PC-3 (cell line): ENCODE measurements at regions not wholly inside any gene's neighbourhood (a gene's known extent, or its start where the extent isn't known, plus 50 kb on each side); places are given as distances from the start of the nearest gene placed in this dataset.

Experiments used
- ATAC-seq: fragments of 200-7000 bp; cut with Tn5 transposase; 2 replicates; pipeline ENCODE4 v1.9.1; 2020; ENCODE audit warnings: mild to moderate bottlenecking, moderate library complexity
- BruUV-seq: library from RNA; stranded (reverse); fragments of 400-500 nt; replicated peaks from 2 replicates; lab custom pipeline; 2021; lab: Mats Ljungman, UMichigan
- CTCF ChIA-PET: fragments of 300-600 bp; sonication (Branson Sonifier 250); formaldehyde crosslinking; loops from one replicate; lab custom pipeline; 2022; ENCODE audit warnings: antibody characterized with exemption; lab: Charles Lee
- POLR2A ChIA-PET: fragments of 300-600 bp; sonication (Branson Sonifier 250); formaldehyde crosslinking; loops from one replicate; lab custom pipeline; 2022; ENCODE audit warnings: antibody characterized with exemption; ENCODE audit not compliant: unreplicated experiment; lab: Charles Lee
- DNase-seq: peaks from one replicate; pipeline ENCODE4 v3.0.0-alpha.2; 2015
- H2AFZ ChIP-seq: fragments of 300-600 bp; sonication (generic); 2 replicates; pipeline ENCODE4 v1.6.0; 2016; ENCODE audit warnings: antibody characterized with exemption, low read length
- H3F3A ChIP-seq: fragments of 300-600 bp; sonication (generic); one replicate; pipeline ENCODE4 v1.6.0; 2017; ENCODE audit warnings: antibody characterized with exemption, low read length, control low read depth, mild to moderate bottlenecking; ENCODE audit not compliant: unreplicated experiment
- H3K27ac ChIP-seq: fragments of 300-600 bp; sonication (generic); 2 replicates; pipeline ENCODE4 v1.5.1; 2016; ENCODE audit warnings: mild to moderate bottlenecking, low read length
- H3K27me3 ChIP-seq: fragments of 300-600 bp; sonication (generic); 2 replicates; pipeline ENCODE4 v1.6.1; 2016; ENCODE audit warnings: low read length, mixed read lengths
- H3K36me3 ChIP-seq: fragments of 300-600 bp; sonication (generic); 2 replicates; pipeline ENCODE4 v1.6.1; 2016; ENCODE audit warnings: low read depth, mixed run types, low read length, mixed read lengths
- H3K4me1 ChIP-seq: fragments of 300-600 bp; sonication (generic); 2 replicates; pipeline ENCODE4 v1.5.1; 2016; ENCODE audit warnings: low read length; ENCODE audit not compliant: insufficient read depth
- H3K4me2 ChIP-seq: fragments of 300-600 bp; sonication (generic); 2 replicates; pipeline ENCODE4 v1.6.0; 2016; ENCODE audit warnings: low read length
- H3K4me3 ChIP-seq: fragments of 300-600 bp; sonication (generic); 2 replicates; pipeline ENCODE4 v1.5.1; 2016; ENCODE audit warnings: mild to moderate bottlenecking, low read length, mixed read lengths
- H3K79me2 ChIP-seq: fragments of 300-600 bp; sonication (generic); 2 replicates; pipeline ENCODE4 v1.6.1; 2017; ENCODE audit warnings: low read length, mixed read lengths
- H3K9ac ChIP-seq: fragments of 300-600 bp; sonication (generic); 2 replicates; pipeline ENCODE4 v1.6.0; 2016; ENCODE audit warnings: mild to moderate bottlenecking, low read length
- H3K9me2 ChIP-seq: fragments of 300-600 bp; sonication (generic); replicated peaks from 2 replicates; pipeline ENCODE4 v1.6.1; 2016; ENCODE audit warnings: mixed run types, low read length, mixed read lengths
- H3K9me3 ChIP-seq: fragments of 300-600 bp; sonication (generic); 2 replicates; pipeline ENCODE4 v1.6.1; 2016; ENCODE audit warnings: low read length, mixed read lengths
- H4K20me1 ChIP-seq: fragments of 300-600 bp; sonication (generic); 2 replicates; pipeline ENCODE4 v1.6.1; 2016; ENCODE audit warnings: low read length, mixed read lengths
- EZH2 ChIP-seq: fragments of 300-600 bp; sonication (generic); IDR thresholded peaks from one replicate; pipeline ENCODE4 v1.6.1; 2017; ENCODE audit warnings: antibody characterized with exemption, mild to moderate bottlenecking, low read length; ENCODE audit not compliant: unreplicated experiment
- EZH2phosphoT487 ChIP-seq: fragments of 300-600 bp; sonication (generic); IDR thresholded peaks from 2 replicates; pipeline ENCODE4 v1.6.1; 2018; ENCODE audit warnings: mild to moderate bottlenecking, antibody characterized with exemption, low read length, borderline replicate concordance
- intact Hi-C: fragments of 100-400 bp; cut with micrococcal nuclease; formaldehyde crosslinking; loops from 2 replicates; pipeline ENCODE4 v1.9.0; 2023
- TF ChIP-seq, protein P1 (sequence below): fragments of 300-600 bp; sonication (generic); conservative IDR thresholded peaks from 2 replicates; pipeline ENCODE4 v1.5.1; 2017; ENCODE audit warnings: antibody characterized with exemption, low read depth, mild to moderate bottlenecking, low read length

DNA sequence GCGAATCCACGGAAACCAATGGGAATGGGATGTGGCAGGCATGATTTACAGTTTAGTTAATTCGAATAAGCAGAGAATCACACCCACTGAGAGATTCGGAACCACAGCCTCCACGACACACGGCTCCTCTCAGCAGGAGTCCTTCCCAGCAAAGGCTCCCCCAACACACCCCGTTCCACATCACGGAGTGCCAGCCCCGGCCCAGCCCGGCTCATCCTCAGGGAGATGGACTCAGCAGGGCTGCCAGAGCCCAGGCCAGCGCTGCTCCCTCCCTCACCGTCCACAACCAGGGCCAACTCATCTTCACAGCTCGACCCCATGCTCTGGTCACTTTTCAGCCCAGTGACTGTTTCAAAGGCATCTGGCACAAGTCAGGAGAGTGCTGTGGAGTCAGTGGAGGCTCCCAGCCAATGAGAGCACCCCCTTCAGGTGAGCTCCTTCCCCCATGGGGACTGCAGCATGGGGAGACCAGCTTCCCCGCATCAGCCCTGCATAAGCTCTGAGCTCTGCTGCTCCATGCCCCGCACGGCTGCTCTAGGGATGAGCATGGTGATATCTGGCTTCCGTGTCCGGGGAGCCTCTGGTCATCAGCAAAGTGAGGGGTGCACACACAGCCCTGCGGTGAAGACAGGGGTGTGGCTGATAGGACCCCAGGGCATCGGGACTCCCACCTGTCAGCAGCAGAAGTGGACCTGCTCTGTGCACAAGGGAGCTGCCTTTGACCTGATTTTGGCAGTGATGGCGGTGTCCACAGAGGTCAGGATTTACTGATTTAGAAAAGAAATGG lies 238.8 kb upstream of the SFSWAP start:
- no peaks in the 10 kb centered on the region for H3K79me2 ChIP-seq
- ATAC-seq, result no peak
- H3K27me3 ChIP-seq, result peaks cover 38% of the 10 kb centered on the region
- H3F3A ChIP-seq, result no peaks in the 10 kb centered on the region
- no peak overlapping the region for H2AFZ ChIP-seq
- TF ChIP-seq, protein P1, sequence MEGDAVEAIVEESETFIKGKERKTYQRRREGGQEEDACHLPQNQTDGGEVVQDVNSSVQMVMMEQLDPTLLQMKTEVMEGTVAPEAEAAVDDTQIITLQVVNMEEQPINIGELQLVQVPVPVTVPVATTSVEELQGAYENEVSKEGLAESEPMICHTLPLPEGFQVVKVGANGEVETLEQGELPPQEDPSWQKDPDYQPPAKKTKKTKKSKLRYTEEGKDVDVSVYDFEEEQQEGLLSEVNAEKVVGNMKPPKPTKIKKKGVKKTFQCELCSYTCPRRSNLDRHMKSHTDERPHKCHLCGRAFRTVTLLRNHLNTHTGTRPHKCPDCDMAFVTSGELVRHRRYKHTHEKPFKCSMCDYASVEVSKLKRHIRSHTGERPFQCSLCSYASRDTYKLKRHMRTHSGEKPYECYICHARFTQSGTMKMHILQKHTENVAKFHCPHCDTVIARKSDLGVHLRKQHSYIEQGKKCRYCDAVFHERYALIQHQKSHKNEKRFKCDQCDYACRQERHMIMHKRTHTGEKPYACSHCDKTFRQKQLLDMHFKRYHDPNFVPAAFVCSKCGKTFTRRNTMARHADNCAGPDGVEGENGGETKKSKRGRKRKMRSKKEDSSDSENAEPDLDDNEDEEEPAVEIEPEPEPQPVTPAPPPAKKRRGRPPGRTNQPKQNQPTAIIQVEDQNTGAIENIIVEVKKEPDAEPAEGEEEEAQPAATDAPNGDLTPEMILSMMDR, result no peak
- TF ChIP-seq EZH2phosphoT487, result no peak
- TF ChIP-seq EZH2, result no peak
- POLR2A ChIA-PET, result no interaction called here
- H3K9me2 ChIP-seq, result no peaks in the 10 kb centered on the region
- no peak overlapping the region for H3K4me3 ChIP-seq
- H3K4me2 ChIP-seq, result no peak overlapping the region
- no peaks in the 10 kb centered on the region for H4K20me1 ChIP-seq
- no peak for DNase-seq
- no TSS peak for BruUV-seq
- H3K27ac ChIP-seq, result no peak overlapping the region
- H3K9ac ChIP-seq, result no peak overlapping the region
- intact Hi-C loops, result no loop called here
- no peaks in the 10 kb centered on the region for H3K36me3 ChIP-seq
- no peaks in the 10 kb centered on the region for H3K9me3 ChIP-seq
- H3K4me1 ChIP-seq, result no peaks in the 10 kb centered on the region
- CTCF ChIA-PET, result no interaction called here

DNA sequence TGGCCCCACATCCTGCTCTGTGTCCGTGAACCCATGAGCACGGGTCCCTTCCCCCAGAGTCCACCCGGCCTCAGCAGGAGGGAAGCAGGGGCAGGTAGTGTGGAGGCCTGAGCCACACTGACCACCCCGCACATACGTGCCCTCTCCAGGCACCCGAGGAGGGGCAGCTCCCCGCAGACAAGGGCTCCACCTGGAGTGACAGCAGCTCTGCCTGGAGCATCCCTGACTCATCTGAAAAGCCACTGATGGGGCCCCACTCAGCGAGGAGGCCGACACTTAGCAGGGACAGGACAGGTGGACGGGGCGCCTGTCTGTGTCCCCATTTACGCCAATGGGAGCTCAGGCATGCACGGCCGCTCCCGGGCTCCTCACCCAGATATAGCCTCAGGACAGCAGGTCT lies 237.6 kb upstream of the SFSWAP start:
- Histone ChIP-seq H3K27me3 (peaks cover 35% of the 10 kb centered on the region), H3K79me2 (no peaks in the 10 kb centered on the region), H3K36me3 (no peaks in the 10 kb centered on the region), H4K20me1 (no peaks in the 10 kb centered on the region), H3K9me3 (no peaks in the 10 kb centered on the region), H3K4me3 (no peak overlapping the region), H3K4me2 (no peak overlapping the region), H3K27ac (no peak overlapping the region), H3K4me1 (no peaks in the 10 kb centered on the region), H3K9me2 (no peaks in the 10 kb centered on the region), H3F3A (no peaks in the 10 kb centered on the region), H2AFZ (no peak overlapping the region), H3K9ac (no peak overlapping the region)
- ATAC-seq (no peak), DNase-seq (no peak)
- TF ChIP-seq EZH2phosphoT487 (no peak), EZH2 (no peak)
- TF ChIP-seq, protein P1, result no peak
- intact Hi-C loops, result no loop called here
- ChIA-PET POLR2A (no interaction called here), CTCF (no interaction called here)
- no TSS peak for BruUV-seq
